ENCODE measurements at regions not wholly inside any gene's neighbourhood (a gene's known extent, or its start where the extent isn't known, plus 50 kb on each side); places are given as distances from the start of the nearest gene placed in this dataset.

DNA sequence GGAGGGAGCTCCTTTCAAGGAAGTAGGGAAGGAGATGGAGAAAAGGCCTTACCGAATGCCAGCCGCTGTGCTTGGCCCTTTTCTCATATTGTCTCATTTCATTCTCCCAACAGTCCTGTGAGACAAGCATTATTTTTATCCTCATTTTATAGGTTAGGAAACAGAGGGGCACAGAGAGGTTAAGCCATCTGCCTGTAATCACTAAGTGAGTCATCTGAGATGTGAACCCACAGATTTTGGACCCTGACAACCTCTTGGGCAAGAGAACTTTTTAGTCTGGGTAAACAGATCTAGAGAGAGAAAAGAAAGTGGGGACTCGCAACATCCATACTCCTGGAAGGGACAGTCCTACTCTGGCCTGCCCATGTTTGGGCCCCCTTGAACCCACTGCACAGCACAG lies 91.7 kb upstream of the LCLAT1 start:
- no peak overlapping the region for H3K27ac Mint-ChIP-seq (ENCODE audit: unreplicated experiment)
- TF ChIP-seq, protein P1, sequence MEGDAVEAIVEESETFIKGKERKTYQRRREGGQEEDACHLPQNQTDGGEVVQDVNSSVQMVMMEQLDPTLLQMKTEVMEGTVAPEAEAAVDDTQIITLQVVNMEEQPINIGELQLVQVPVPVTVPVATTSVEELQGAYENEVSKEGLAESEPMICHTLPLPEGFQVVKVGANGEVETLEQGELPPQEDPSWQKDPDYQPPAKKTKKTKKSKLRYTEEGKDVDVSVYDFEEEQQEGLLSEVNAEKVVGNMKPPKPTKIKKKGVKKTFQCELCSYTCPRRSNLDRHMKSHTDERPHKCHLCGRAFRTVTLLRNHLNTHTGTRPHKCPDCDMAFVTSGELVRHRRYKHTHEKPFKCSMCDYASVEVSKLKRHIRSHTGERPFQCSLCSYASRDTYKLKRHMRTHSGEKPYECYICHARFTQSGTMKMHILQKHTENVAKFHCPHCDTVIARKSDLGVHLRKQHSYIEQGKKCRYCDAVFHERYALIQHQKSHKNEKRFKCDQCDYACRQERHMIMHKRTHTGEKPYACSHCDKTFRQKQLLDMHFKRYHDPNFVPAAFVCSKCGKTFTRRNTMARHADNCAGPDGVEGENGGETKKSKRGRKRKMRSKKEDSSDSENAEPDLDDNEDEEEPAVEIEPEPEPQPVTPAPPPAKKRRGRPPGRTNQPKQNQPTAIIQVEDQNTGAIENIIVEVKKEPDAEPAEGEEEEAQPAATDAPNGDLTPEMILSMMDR (IDR thresholded peaks at IDR 0.05; ENCODE audit: unreplicated experiment) = no peak
- H3K9me3 Mint-ChIP-seq (ENCODE audit: unreplicated experiment) = no peaks in the 10 kb centered on the region
- H3K27me3 Mint-ChIP-seq (ENCODE audit: unreplicated experiment) = peaks cover 4% of the 10 kb centered on the region
- H3K36me3 Mint-ChIP-seq (ENCODE audit: low read depth, unreplicated experiment) = no peaks in the 10 kb centered on the region
- peaks cover 14% of the 10 kb centered on the region for H3K4me1 Mint-ChIP-seq (ENCODE audit: unreplicated experiment)
- no peak for DNase-seq (ENCODE audit: low spot score)
- H3K4me3 Mint-ChIP-seq (ENCODE audit: unreplicated experiment) = no peak overlapping the region

DNA sequence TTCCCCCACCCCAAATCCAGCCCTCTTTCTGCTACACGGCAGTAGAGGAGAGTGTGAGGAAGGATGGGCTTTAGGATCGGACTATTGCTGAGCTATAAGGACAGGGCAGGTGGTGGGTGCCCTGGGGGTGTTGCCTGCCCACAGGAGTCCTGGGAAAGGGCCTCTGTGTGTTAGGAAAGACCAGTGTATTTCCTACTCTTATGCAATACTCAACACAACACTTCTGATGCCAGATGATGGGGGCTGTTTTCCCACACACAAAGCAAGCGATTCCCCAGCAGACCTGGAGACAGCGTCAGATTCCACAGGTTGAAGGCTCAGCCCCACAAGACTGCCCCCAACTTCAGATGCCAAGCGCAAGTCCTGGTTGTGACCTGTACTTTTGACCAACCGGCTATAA lies 91.0 kb upstream of the LCLAT1 start:
- TF ChIP-seq, protein P1 (IDR thresholded peaks at IDR 0.05; ENCODE audit: unreplicated experiment) = no peak
- Mint-ChIP-seq H3K36me3 (ENCODE audit: low read depth, unreplicated experiment) (no peaks in the 10 kb centered on the region), H3K9me3 (ENCODE audit: unreplicated experiment) (no peaks in the 10 kb centered on the region), H3K4me3 (ENCODE audit: unreplicated experiment) (no peak overlapping the region), H3K27ac (ENCODE audit: unreplicated experiment) (no peak overlapping the region), H3K27me3 (ENCODE audit: unreplicated experiment) (peaks cover 5% of the 10 kb centered on the region), H3K4me1 (ENCODE audit: unreplicated experiment) (peaks cover 21% of the 10 kb centered on the region)
- no peak for DNase-seq (ENCODE audit: low spot score)

DNA sequence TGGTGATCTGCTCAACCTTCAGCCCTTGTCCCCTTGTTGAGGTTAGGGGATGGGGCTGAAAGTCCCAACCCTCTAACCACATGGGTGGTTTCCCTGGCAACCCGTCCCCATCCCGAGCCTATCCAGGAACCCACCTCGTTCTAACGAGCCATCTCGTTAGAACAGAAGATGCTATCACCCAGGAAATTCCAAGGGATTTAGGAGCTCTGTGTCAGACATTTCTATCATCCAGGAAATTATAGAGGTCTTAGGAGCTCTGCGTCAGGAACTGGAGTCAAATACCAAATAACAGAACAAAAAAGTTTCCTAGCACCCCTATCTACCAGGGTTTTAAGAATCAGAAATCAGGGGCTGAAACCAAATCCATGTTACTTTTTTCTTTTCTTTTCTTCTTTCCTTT lies 90.3 kb upstream of the LCLAT1 start:
- no peak overlapping the region for H3K4me3 Mint-ChIP-seq (ENCODE audit: unreplicated experiment)
- peaks cover 6% of the 10 kb centered on the region for H3K27me3 Mint-ChIP-seq (ENCODE audit: unreplicated experiment)
- no peak for DNase-seq (ENCODE audit: low spot score)
- H3K4me1 Mint-ChIP-seq (ENCODE audit: unreplicated experiment) = peaks cover 23% of the 10 kb centered on the region
- TF ChIP-seq, protein P1 (IDR thresholded peaks at IDR 0.05; ENCODE audit: unreplicated experiment) = no peak
- no peaks in the 10 kb centered on the region for H3K36me3 Mint-ChIP-seq (ENCODE audit: low read depth, unreplicated experiment)
- no peaks in the 10 kb centered on the region for H3K9me3 Mint-ChIP-seq (ENCODE audit: unreplicated experiment)
- H3K27ac Mint-ChIP-seq (ENCODE audit: unreplicated experiment) = no peak overlapping the region

DNA sequence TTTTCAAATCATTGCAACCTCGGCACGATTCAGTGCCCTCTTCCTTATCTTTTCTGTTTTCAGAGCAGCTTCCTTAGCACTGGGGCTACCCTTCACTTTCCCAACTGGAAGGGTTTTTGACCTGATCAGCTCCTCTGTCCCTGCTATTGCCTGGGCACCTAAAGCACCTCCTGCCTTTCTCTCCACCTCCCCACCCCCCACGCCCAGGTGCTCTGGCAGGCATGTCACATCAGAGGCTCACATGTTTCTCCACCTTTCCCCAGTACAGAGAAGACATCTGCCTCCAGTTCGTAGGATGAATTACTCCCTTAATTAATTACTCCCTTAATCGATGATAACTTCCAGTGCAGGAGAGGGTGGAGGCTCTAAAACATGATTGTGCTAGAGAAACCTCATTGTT lies 88.7 kb upstream of the LCLAT1 start:
- no peaks in the 10 kb centered on the region for H3K36me3 Mint-ChIP-seq (ENCODE audit: low read depth, unreplicated experiment)
- peaks cover 37% of the 10 kb centered on the region for H3K4me1 Mint-ChIP-seq (ENCODE audit: unreplicated experiment)
- peaks cover 7% of the 10 kb centered on the region for H3K27me3 Mint-ChIP-seq (ENCODE audit: unreplicated experiment)

DNA sequence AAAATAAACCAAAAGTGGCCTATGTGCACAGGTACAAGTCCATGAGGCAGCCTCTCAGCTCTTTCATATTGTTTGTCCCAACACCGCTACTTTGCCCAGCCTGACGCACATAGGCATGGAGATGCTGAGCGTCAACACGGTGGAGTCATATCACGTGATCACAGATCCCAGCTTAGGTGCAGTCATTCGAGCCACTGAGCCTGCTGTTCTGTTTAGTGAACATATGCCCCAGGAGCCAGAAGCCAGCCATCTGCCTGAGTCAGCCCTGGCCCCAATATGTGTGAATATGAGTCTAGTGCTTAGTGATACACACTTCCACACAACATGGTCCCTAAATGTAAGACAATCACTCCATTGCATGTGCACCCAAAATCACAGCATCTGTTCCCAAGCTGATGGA lies 88.2 kb upstream of the LCLAT1 start:
- Mint-ChIP-seq H3K4me3 (ENCODE audit: unreplicated experiment) (no peak overlapping the region), H3K4me1 (ENCODE audit: unreplicated experiment) (peaks cover 39% of the 10 kb centered on the region), H3K27me3 (ENCODE audit: unreplicated experiment) (peaks cover 7% of the 10 kb centered on the region), H3K36me3 (ENCODE audit: low read depth, unreplicated experiment) (no peaks in the 10 kb centered on the region), H3K9me3 (ENCODE audit: unreplicated experiment) (no peaks in the 10 kb centered on the region), H3K27ac (ENCODE audit: unreplicated experiment) (no peak overlapping the region)
- no peak for DNase-seq (ENCODE audit: low spot score)
- TF ChIP-seq, protein P1 (IDR thresholded peaks at IDR 0.05; ENCODE audit: unreplicated experiment) = no peak

More for the DNA sequence above, 88.7 kb upstream of the LCLAT1 start:
- Mint-ChIP-seq H3K4me3 (ENCODE audit: unreplicated experiment) (no peak overlapping the region), H3K27ac (ENCODE audit: unreplicated experiment) (no peak overlapping the region), H3K9me3 (ENCODE audit: unreplicated experiment) (no peaks in the 10 kb centered on the region)
- no peak for DNase-seq (ENCODE audit: low spot score)
- TF ChIP-seq, protein P1 (IDR thresholded peaks at IDR 0.05; ENCODE audit: unreplicated experiment) = no peak
